ENCODE measurements at regions not wholly inside any gene's neighbourhood (a gene's known extent, or its start where the extent isn't known, plus 50 kb on each side); places are given as distances from the start of the nearest gene placed in this dataset.
"Not testable (repeated sequence)": the region's sequence is repeated elsewhere in the genome, so short reads cannot be mapped to it uniquely, and the experiment has no call there.

DNA sequence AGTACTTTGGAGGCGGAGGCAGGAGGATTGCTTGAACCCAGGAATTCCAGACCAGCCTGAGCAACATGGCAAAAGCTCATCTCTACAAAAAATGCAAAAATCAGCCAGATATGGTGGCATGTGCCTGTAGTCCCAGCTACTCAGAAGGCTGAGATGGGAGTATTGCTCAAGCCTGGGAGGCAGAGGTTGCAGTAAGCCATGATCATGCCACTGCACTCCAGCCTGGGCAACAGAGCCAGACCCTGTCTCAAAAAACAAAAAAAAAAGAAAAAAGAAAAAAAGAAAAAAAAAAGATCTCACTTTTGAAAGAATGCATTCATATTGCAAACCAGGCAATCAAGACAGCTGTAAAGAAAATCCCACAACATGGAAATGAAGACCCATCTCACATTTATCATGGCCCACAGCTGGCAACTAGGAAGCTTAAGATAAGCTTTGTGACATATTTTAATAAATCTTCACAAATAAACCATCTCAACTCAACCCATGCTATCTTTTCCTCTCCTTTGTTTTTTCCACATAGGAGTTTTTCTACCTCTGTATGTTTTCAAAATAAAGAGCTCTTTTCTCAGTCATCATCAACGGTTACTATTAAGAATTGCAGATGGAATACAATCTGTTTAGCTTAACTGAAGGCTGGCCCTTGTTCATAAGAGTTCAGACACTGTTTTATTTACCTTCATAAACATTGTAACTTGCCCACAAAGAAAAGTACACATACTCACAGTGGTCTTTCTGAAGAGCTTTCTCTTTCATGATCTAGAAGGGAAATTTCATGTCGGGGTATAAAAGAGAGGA lies 137.0 kb downstream of the MREG start:
- H3K27me3 Mint-ChIP-seq, result peaks cover 2% of the 10 kb centered on the region
- no peaks in the 10 kb centered on the region for H3K9me3 Mint-ChIP-seq
- H3K4me3 Mint-ChIP-seq, result no peak overlapping the region
- H3K36me3 Mint-ChIP-seq, result no peaks in the 10 kb centered on the region
- H3K4me1 Mint-ChIP-seq, result no peaks in the 10 kb centered on the region
- H3K27ac Mint-ChIP-seq, result no peak overlapping the region
- DNase-seq, result no peak

DNA sequence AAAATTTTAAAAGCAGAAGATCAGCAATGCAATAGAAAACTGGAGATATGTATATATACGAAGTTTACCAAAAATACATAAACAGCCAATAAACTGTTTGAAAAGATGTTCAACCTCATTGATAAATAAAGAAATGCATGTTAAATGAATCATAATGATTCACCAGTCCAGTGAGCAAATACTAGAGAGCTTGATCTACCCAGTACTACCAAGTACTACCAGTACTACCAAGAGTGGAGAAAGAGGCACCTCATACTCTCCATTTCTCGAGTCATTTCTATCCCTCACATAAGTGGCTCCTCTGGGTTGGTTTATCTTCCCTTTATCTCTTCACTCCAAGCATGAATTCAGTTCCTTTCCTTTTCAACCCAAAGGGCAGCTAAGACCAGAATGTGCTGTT lies 138.9 kb downstream of the MREG start:
- H3K4me1 Mint-ChIP-seq, result no peaks in the 10 kb centered on the region
- H3K27ac Mint-ChIP-seq, result no peak overlapping the region
- no peaks in the 10 kb centered on the region for H3K27me3 Mint-ChIP-seq
- no peaks in the 10 kb centered on the region for H3K9me3 Mint-ChIP-seq
- no peak overlapping the region for H3K4me3 Mint-ChIP-seq
- no peaks in the 10 kb centered on the region for H3K36me3 Mint-ChIP-seq
- DNase-seq, result no peak

DNA sequence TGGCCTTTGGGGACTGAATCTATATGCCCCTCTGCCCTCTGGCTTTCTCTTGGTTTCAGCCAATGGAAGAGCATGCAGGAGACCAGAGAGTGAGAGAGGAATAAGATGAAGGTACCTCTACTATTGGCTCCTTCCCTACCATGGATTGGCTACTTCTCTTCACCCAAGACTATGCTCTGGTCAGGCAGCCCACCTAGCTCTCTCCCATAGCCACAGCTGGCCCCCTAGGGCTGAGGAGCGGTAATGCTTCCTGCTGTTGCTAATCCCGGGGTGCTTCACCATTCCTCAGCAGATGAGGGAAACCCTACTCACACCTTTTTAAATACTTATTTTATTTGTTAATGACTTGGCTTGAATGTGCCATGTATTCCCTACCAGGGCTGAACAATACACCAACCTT lies 142.4 kb downstream of the MREG start:
- no peaks in the 10 kb centered on the region for H3K27me3 Mint-ChIP-seq
- H3K9me3 Mint-ChIP-seq, result no peaks in the 10 kb centered on the region
- no peak overlapping the region for H3K27ac Mint-ChIP-seq
- H3K4me1 Mint-ChIP-seq, result no peaks in the 10 kb centered on the region
- no peak for DNase-seq
- no peaks in the 10 kb centered on the region for H3K36me3 Mint-ChIP-seq
- no peak overlapping the region for H3K4me3 Mint-ChIP-seq

GRCh38 chr2:215870088-215870490 lies 143.3 kb downstream of the MREG start:
- Mint-ChIP-seq H3K27ac (no peak overlapping the region), H3K9me3 (no peaks in the 10 kb centered on the region), H3K27me3 (no peaks in the 10 kb centered on the region), H3K4me3 (no peak overlapping the region), H3K4me1 (no peaks in the 10 kb centered on the region), H3K36me3 (no peaks in the 10 kb centered on the region)
- DNase-seq, result no peak

DNA sequence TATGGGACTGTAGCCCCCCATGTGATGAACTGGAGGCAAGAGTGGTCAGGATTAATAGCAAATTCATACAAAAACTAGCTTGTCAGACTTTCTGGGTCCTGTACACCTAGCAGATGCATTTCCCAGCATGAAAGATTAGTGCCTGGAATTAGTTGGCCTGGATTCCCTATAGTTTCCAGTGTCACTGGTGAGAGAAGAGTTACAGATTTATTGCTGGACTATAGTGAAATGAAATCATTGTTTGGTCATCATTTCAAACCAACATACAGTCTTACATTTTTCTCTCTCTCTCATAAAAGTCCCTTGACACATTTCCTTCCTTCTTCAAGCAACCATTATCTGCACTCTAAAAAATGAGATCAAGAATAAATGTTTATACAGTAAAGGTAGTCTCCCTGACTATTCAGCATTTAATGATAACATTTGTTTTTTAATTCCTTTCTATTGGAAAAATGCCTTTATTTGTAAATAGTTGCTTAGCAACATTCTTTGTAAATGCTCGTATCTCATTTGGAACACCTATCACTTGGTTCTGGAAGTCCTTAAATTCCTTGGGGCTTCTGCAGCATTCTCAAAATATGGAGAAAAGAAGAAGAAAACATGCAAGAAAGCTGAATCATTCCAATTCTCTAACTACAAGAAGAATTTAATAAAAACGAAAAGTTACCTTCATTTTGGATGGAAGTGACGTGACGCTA lies 144.4 kb downstream of the MREG start:
- Mint-ChIP-seq H3K4me3 (no peak overlapping the region), H3K27me3 (no peaks in the 10 kb centered on the region), H3K36me3 (no peaks in the 10 kb centered on the region), H3K9me3 (no peaks in the 10 kb centered on the region), H3K4me1 (no peaks in the 10 kb centered on the region), H3K27ac (no peak overlapping the region)
- no peak for DNase-seq

GRCh38 chr2:215866606-215867005 lies 146.7 kb downstream of the MREG start:
- Mint-ChIP-seq H3K36me3 (no peaks in the 10 kb centered on the region), H3K27me3 (no peaks in the 10 kb centered on the region), H3K9me3 (no peaks in the 10 kb centered on the region), H3K4me3 (no peak overlapping the region), H3K4me1 (no peaks in the 10 kb centered on the region), H3K27ac (no peak overlapping the region)
- no peak for DNase-seq

DNA sequence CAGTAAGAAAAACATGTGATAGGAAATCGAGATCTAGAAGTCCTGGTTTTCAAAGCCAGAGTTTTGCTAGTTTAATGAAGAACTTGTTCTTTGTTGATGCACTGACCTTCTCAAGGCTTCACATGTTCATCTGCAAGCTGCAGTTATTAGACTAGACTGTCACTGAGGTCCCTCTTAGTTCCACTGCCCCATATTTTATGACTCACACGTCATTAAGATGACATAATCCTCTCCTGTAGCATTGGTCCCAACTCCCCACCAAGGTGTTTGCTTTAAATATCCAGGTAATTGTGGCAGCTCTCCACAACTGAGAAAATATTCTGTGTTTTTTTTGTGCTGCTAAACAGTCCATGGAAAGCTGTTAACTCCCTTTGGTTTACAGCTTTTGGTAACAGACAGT lies 149.7 kb downstream of the MREG start:
- no peaks in the 10 kb centered on the region for H3K9me3 Mint-ChIP-seq
- H3K27ac Mint-ChIP-seq, result no peak overlapping the region
- no peaks in the 10 kb centered on the region for H3K27me3 Mint-ChIP-seq
- H3K36me3 Mint-ChIP-seq, result no peaks in the 10 kb centered on the region
- no peaks in the 10 kb centered on the region for H3K4me1 Mint-ChIP-seq
- DNase-seq, result no peak
- no peak overlapping the region for H3K4me3 Mint-ChIP-seq

DNA sequence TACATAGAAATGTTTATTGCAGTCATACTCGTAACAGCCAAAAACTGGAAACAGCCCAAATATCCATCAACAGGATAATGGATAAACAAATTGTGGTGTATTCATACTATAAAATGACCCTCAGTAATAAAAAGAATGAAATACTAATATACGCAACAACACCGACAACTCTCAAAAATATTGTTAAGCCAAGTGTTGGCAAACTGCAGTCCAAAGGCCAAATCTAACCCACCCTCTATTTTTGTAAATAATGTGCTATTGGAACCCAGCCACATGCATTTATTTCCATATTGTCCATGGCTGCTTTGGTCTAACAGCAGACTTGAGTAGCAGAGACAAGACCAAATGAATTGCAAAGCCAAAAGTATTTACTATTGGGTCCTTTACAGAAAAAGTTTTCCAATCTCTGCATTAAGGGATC lies 151.0 kb downstream of the MREG start:
- no peaks in the 10 kb centered on the region for H3K36me3 Mint-ChIP-seq
- no peak overlapping the region for H3K27ac Mint-ChIP-seq
- no peak overlapping the region for H3K4me3 Mint-ChIP-seq
- no peaks in the 10 kb centered on the region for H3K27me3 Mint-ChIP-seq
- H3K9me3 Mint-ChIP-seq, result no peaks in the 10 kb centered on the region
- no peak for DNase-seq
- H3K4me1 Mint-ChIP-seq, result no peaks in the 10 kb centered on the region

DNA sequence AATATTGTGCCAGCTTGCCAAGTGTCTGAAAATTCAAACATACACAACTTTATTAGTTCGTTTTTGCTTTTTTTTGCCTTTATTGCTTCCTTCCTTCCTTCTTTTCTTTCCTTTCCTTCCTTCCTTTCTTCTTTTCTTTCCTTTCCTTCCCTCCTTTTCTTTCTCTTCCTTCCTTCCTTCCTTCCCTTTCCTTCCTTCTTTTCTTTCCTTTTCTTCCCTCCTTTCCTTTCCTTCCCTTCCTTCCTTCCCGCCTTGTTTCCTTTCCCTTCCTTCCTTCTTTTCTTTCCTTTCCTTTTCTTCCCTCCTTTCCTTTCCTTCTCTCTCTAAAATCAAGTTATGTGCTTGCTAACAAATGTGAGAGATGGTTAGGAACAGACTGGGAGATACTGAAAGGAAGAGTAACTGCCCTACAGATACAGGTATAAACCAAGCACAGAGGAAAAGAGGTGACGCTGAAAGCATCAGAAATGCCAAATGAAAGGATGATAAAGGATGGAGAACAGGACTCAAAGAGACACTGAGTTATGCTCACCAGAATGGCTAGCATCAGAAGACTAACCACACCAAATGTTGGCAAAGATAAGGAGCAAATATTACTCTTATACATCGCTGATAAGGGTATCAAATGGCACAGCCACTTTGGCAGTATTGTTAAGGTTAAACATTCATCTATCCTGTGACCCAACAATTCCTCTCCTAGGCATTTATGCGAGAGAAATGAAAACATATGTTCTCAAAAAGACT lies 151.6 kb downstream of the MREG start:
- Mint-ChIP-seq H3K4me1 (no peaks in the 10 kb centered on the region), H3K4me3 (no peak overlapping the region), H3K27ac (no peak overlapping the region), H3K27me3 (no peaks in the 10 kb centered on the region), H3K9me3 (no peaks in the 10 kb centered on the region), H3K36me3 (no peaks in the 10 kb centered on the region)
- DNase-seq, result no peak

DNA sequence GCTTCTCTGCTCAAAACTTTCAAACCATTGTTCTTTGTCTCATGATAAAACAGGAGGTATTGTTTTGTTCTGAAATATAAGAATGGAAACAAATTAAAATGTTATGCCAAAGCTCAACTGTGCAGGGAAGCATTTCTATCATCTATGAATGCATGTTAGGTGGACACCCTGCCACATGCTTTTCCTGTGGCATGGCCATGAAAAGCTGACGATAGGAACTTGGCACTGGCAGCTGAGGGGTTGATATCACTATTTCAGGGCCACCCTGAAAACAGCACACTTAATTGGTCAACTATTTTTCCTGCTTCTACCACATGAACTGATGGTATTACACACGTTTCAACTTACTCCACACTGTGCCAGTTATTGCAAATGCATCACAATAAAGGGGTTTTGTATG lies 157.3 kb downstream of the MREG start:
- peaks cover 1% of the 10 kb centered on the region for H3K9me3 Mint-ChIP-seq
- H3K4me3 Mint-ChIP-seq, result no peak overlapping the region
- no peaks in the 10 kb centered on the region for H3K36me3 Mint-ChIP-seq
- H3K4me1 Mint-ChIP-seq, result no peaks in the 10 kb centered on the region
- no peaks in the 10 kb centered on the region for H3K27me3 Mint-ChIP-seq
- no peak for DNase-seq
- no peak overlapping the region for H3K27ac Mint-ChIP-seq

DNA sequence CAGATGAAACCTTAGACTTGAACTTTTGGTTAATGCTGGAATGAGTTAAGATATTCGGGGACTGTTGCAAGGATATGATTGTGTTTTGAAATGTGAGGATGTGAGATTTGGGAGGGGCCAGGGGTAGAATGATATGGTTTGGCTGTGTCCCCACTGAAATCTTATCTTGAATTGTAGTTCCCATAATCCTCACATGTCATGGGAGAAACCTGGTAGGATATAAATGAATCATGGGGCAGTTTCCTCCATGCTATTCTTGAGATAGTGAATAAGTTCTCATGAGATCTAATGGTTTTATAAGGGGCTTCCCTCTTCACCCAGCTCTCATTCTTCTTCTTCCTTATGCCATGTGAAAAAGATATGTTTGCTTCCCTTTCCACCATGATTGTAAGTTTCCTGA lies 158.0 kb downstream of the MREG start:
- not testable (repeated sequence) for H3K36me3 Mint-ChIP-seq, H3K27me3 Mint-ChIP-seq, DNase-seq, H3K9me3 Mint-ChIP-seq, H3K27ac Mint-ChIP-seq, H3K4me3 Mint-ChIP-seq, H3K4me1 Mint-ChIP-seq

GRCh38 chr2:215854008-215854407 lies 159.3 kb downstream of the MREG start:
- Mint-ChIP-seq H3K27me3 (no peaks in the 10 kb centered on the region), H3K27ac (no peak overlapping the region), H3K9me3 (peaks cover 1% of the 10 kb centered on the region)

GRCh38 chr2:215851696-215852095 lies 161.7 kb downstream of the MREG start:
- DNase-seq, result no peak
- no peaks in the 10 kb centered on the region for H3K27me3 Mint-ChIP-seq
- peaks cover 1% of the 10 kb centered on the region for H3K9me3 Mint-ChIP-seq
- H3K27ac Mint-ChIP-seq, result no peak overlapping the region
- H3K4me1 Mint-ChIP-seq, result no peaks in the 10 kb centered on the region
- no peaks in the 10 kb centered on the region for H3K36me3 Mint-ChIP-seq
- H3K4me3 Mint-ChIP-seq, result no peak overlapping the region

More at GRCh38 chr2:215854008-215854407, 159.3 kb downstream of the MREG start:
- Mint-ChIP-seq H3K4me3 (no peak overlapping the region), H3K36me3 (no peaks in the 10 kb centered on the region), H3K4me1 (no peaks in the 10 kb centered on the region)
- DNase-seq, result no peak

- no peak overlapping the region for H3K27ac Mint-ChIP-seq
- no peaks in the 10 kb centered on the region for H3K36me3 Mint-ChIP-seq
- no peak overlapping the region for H3K4me3 Mint-ChIP-seq
- peaks cover 1% of the 10 kb centered on the region for H3K9me3 Mint-ChIP-seq
- DNase-seq, result no peak
- H3K4me1 Mint-ChIP-seq, result peaks cover under 1% of the 10 kb centered on the region
- no peaks in the 10 kb centered on the region for H3K27me3 Mint-ChIP-seq
Observed at GRCh38 chr2:215851082-215851481, 162.3 kb downstream of the MREG start.

DNA sequence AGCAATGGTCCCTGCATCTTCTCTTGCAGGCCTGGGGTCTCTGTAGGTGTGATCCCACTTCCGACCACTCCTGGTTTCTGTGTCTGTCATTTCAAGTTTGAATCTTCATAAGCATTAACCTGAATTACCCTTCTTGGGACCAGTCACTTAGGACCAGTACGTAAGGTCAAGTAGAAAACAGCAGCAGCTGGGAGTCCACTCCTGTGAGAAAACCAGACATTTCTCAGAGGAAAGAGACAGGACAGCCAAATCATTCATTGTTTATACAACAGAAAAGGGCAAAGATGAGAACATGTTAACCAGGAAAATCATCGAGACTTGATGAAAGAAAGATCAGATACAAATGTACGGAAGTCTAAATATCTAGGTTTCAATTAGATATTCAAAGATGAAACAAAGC lies 163.0 kb downstream of the MREG start:
- Mint-ChIP-seq H3K27me3 (no peaks in the 10 kb centered on the region), H3K4me3 (no peak overlapping the region), H3K4me1 (peaks cover 3% of the 10 kb centered on the region), H3K9me3 (peaks cover 1% of the 10 kb centered on the region), H3K27ac (no peak overlapping the region), H3K36me3 (no peaks in the 10 kb centered on the region)
- DNase-seq, result no peak
